22Rv1 (cell line): ENCODE measurements at regions not wholly inside any gene's neighbourhood (a gene's known extent, or its start where the extent isn't known, plus 50 kb on each side); places are given as distances from the start of the nearest gene placed in this dataset.

ENCODE experiments used
- CTCF ChIP-seq: fragments of 450-650 bp; IDR thresholded peaks from 2 replicates; pipeline ENCODE4 v1.5.1; 2017; ENCODE audit warnings: mild to moderate bottlenecking
- ZFX ChIP-seq: fragments of 450-650 bp; IDR thresholded peaks from 2 replicates; pipeline ENCODE4 v1.6.1; 2017; ENCODE audit warnings: antibody characterized with exemption, borderline replicate concordance

GRCh38 chr7:19537942-19538401 lies 170.9 kb downstream of the POLR1F start:
- no peak for TF ChIP-seq CTCF
- no peak for TF ChIP-seq ZFX
